Midbrain (tissue), 1 donor: ENCODE measurements at regions not wholly inside any gene's neighbourhood (a gene's known extent, or its start where the extent isn't known, plus 50 kb on each side); places are given as distances from the start of the nearest gene placed in this dataset.

Experiments
- DNase-seq: peaks from one replicate; lab custom pipeline; 2025; lab: John Stamatoyannopoulos, UW

GRCh38 chr10:10778959-10779358, 238.7 kb upstream of the CELF2 start:
- DNase-seq, result no peak

GRCh38 chr10:10779511-10779910, 238.2 kb upstream of the CELF2 start:
- DNase-seq, result no peak

- DNase-seq, result no peak
These were observed 236.9 kb upstream of the CELF2 start for GRCh38 chr10:10780746-10781145.

GRCh38 chr10:10782603-10783002, 235.1 kb upstream of the CELF2 start:
- no peak for DNase-seq

GRCh38 chr10:10785627-10786026, 232.0 kb upstream of the CELF2 start:
- no peak for DNase-seq

GRCh38 chr10:10786109-10787090, 231.3 kb upstream of the CELF2 start:
- no peak for DNase-seq

- no peak for DNase-seq
These were observed 230.1 kb upstream of the CELF2 start for GRCh38 chr10:10787586-10787985.

- no peak for DNase-seq
These were observed 228.9 kb upstream of the CELF2 start for GRCh38 chr10:10788761-10789160.

- DNase-seq, result no peak
These were observed 225.8 kb upstream of the CELF2 start for GRCh38 chr10:10791869-10792268.

GRCh38 chr10:10792681-10793080, 225.0 kb upstream of the CELF2 start:
- no peak for DNase-seq

GRCh38 chr10:10794046-10794445, 223.6 kb upstream of the CELF2 start:
- DNase-seq, result no peak

- no peak for DNase-seq
These were observed 222.9 kb upstream of the CELF2 start for GRCh38 chr10:10794791-10795191.

GRCh38 chr10:10796061-10796773, 221.5 kb upstream of the CELF2 start:
- DNase-seq, result no peak

GRCh38 chr10:10796774-10797415, 220.8 kb upstream of the CELF2 start:
- DNase-seq, result no peak

- no peak for DNase-seq
These were observed 220.2 kb upstream of the CELF2 start for GRCh38 chr10:10797513-10797912.

GRCh38 chr10:10798102-10798863, 219.4 kb upstream of the CELF2 start:
- peak; percentile 6 for DNase-seq

GRCh38 chr10:10798864-10799192, 218.8 kb upstream of the CELF2 start:
- DNase-seq, result no peak

GRCh38 chr10:10800961-10801360, 216.7 kb upstream of the CELF2 start:
- DNase-seq, result no peak

- no peak for DNase-seq
These were observed 214.4 kb upstream of the CELF2 start for GRCh38 chr10:10803278-10803677.

- no peak for DNase-seq
These were observed 213.6 kb upstream of the CELF2 start for GRCh38 chr10:10804061-10804460.

GRCh38 chr10:10804998-10805740, 212.5 kb upstream of the CELF2 start:
- DNase-seq, result no peak
